ENCODE measurements at regions not wholly inside any gene's neighbourhood (a gene's known extent, or its start where the extent isn't known, plus 50 kb on each side); places are given as distances from the start of the nearest gene placed in this dataset.
"Not testable (repeated sequence)": the region's sequence is repeated elsewhere in the genome, so short reads cannot be mapped to it uniquely, and the experiment has no call there.

- not testable (repeated sequence) for TF ChIP-seq PATZ1 (CRISPR knock-in tag; IDR thresholded peaks at IDR 0.05; ENCODE audit: borderline replicate concordance); ESRRG (CRISPR knock-in tag; IDR thresholded peaks at IDR 0.05); SNAI2 (CRISPR knock-in tag; IDR thresholded peaks at IDR 0.05); ZFP3 (CRISPR knock-in tag; IDR thresholded peaks at IDR 0.05); ZNF70 (CRISPR knock-in tag; IDR thresholded peaks at IDR 0.05); TOX (CRISPR knock-in tag; IDR thresholded peaks at IDR 0.05; ENCODE audit: borderline replicate concordance); CREB5 (CRISPR knock-in tag; IDR thresholded peaks at IDR 0.05; ENCODE audit: low read depth); ISL1 (CRISPR knock-in tag; IDR thresholded peaks at IDR 0.05); BACH2 (CRISPR knock-in tag; IDR thresholded peaks at IDR 0.05; ENCODE audit: borderline replicate concordance); ZC3H10 (CRISPR knock-in tag; IDR thresholded peaks at IDR 0.05); ZFP30 (CRISPR knock-in tag; IDR thresholded peaks at IDR 0.05); ZNF565 (CRISPR knock-in tag; conservative IDR thresholded peaks at IDR 0.05; ENCODE audit: low read depth)
- TF ChIP-seq, protein P1, sequence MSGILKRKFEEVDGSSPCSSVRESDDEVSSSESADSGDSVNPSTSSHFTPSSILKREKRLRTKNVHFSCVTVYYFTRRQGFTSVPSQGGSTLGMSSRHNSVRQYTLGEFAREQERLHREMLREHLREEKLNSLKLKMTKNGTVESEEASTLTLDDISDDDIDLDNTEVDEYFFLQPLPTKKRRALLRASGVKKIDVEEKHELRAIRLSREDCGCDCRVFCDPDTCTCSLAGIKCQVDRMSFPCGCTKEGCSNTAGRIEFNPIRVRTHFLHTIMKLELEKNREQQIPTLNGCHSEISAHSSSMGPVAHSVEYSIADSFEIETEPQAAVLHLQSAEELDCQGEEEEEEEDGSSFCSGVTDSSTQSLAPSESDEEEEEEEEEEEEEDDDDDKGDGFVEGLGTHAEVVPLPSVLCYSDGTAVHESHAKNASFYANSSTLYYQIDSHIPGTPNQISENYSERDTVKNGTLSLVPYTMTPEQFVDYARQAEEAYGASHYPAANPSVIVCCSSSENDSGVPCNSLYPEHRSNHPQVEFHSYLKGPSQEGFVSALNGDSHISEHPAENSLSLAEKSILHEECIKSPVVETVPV (CRISPR knock-in tag; IDR thresholded peaks at IDR 0.05) = not testable (repeated sequence)
- TF ChIP-seq, protein P2, sequence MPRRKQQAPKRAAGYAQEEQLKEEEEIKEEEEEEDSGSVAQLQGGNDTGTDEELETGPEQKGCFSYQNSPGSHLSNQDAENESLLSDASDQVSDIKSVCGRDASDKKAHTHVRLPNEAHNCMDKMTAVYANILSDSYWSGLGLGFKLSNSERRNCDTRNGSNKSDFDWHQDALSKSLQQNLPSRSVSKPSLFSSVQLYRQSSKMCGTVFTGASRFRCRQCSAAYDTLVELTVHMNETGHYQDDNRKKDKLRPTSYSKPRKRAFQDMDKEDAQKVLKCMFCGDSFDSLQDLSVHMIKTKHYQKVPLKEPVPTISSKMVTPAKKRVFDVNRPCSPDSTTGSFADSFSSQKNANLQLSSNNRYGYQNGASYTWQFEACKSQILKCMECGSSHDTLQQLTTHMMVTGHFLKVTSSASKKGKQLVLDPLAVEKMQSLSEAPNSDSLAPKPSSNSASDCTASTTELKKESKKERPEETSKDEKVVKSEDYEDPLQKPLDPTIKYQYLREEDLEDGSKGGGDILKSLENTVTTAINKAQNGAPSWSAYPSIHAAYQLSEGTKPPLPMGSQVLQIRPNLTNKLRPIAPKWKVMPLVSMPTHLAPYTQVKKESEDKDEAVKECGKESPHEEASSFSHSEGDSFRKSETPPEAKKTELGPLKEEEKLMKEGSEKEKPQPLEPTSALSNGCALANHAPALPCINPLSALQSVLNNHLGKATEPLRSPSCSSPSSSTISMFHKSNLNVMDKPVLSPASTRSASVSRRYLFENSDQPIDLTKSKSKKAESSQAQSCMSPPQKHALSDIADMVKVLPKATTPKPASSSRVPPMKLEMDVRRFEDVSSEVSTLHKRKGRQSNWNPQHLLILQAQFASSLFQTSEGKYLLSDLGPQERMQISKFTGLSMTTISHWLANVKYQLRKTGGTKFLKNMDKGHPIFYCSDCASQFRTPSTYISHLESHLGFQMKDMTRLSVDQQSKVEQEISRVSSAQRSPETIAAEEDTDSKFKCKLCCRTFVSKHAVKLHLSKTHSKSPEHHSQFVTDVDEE (CRISPR knock-in tag; IDR thresholded peaks at IDR 0.05) = not testable (repeated sequence)
These were observed 781.1 kb upstream of the GBE1 start for GRCh38 chr3:82542556-82542955.
